ENCODE measurements at regions not wholly inside any gene's neighbourhood (a gene's known extent, or its start where the extent isn't known, plus 50 kb on each side); places are given as distances from the start of the nearest gene placed in this dataset.
"Not testable (repeated sequence)": the region's sequence is repeated elsewhere in the genome, so short reads cannot be mapped to it uniquely, and the experiment has no call there.

- no peak for DNase-seq
These were observed 1124.9 kb downstream of the DIAPH3 start for GRCh38 chr13:59038824-59039223.

- DNase-seq = no peak
These were observed 1120.7 kb downstream of the DIAPH3 start for GRCh38 chr13:59043016-59043415.

GRCh38 chr13:59047546-59047945 lies 1116.2 kb downstream of the DIAPH3 start:
- no peak for DNase-seq

GRCh38 chr13:59061621-59062020 lies 1102.1 kb downstream of the DIAPH3 start:
- no peak for DNase-seq

GRCh38 chr13:59064042-59064441 lies 1099.7 kb downstream of the DIAPH3 start:
- DNase-seq = no peak

GRCh38 chr13:59076386-59076785 lies 1087.3 kb downstream of the DIAPH3 start:
- not testable (repeated sequence) for DNase-seq

- no peak for DNase-seq
These were observed 1077.6 kb downstream of the DIAPH3 start for GRCh38 chr13:59086147-59086546.

GRCh38 chr13:59088716-59089115 lies 1075.0 kb downstream of the DIAPH3 start:
- no peak for DNase-seq

GRCh38 chr13:59094181-59094580 lies 1069.5 kb downstream of the DIAPH3 start:
- no peak for DNase-seq

- DNase-seq = no peak
These were observed 1064.3 kb downstream of the DIAPH3 start for GRCh38 chr13:59099182-59099974.

- DNase-seq = no peak
These were observed 1060.5 kb downstream of the DIAPH3 start for GRCh38 chr13:59103004-59103768.

- no peak for DNase-seq
These were observed 1052.0 kb downstream of the DIAPH3 start for GRCh38 chr13:59111751-59112171.

- DNase-seq = no peak
These were observed 1051.5 kb downstream of the DIAPH3 start for GRCh38 chr13:59112221-59112718.

- no peak for DNase-seq
These were observed 1044.3 kb downstream of the DIAPH3 start for GRCh38 chr13:59119475-59119874.

- DNase-seq = no peak
These were observed 1043.4 kb downstream of the DIAPH3 start for GRCh38 chr13:59120297-59120843.

GRCh38 chr13:59121507-59121906 lies 1042.2 kb downstream of the DIAPH3 start:
- DNase-seq = no peak

- no peak for DNase-seq
These were observed 1037.3 kb downstream of the DIAPH3 start for GRCh38 chr13:59126474-59126873.

GRCh38 chr13:59133903-59134302 lies 1029.8 kb downstream of the DIAPH3 start:
- DNase-seq = no peak

- no peak for DNase-seq
These were observed 1019.0 kb downstream of the DIAPH3 start for GRCh38 chr13:59144700-59145099.

- DNase-seq = no peak
These were observed 1018.3 kb downstream of the DIAPH3 start for GRCh38 chr13:59145381-59145780.

GRCh38 chr13:59157181-59157580 lies 1006.5 kb downstream of the DIAPH3 start:
- no peak for DNase-seq

GRCh38 chr13:59166174-59166573 lies 997.6 kb downstream of the DIAPH3 start:
- DNase-seq = no peak

GRCh38 chr13:59172076-59172475 lies 991.7 kb downstream of the DIAPH3 start:
- DNase-seq = no peak

- no peak for DNase-seq
These were observed 987.0 kb downstream of the DIAPH3 start for GRCh38 chr13:59176775-59177174.
